ENCODE measurements at regions not wholly inside any gene's neighbourhood (a gene's known extent, or its start where the extent isn't known, plus 50 kb on each side); places are given as distances from the start of the nearest gene placed in this dataset.

DNA sequence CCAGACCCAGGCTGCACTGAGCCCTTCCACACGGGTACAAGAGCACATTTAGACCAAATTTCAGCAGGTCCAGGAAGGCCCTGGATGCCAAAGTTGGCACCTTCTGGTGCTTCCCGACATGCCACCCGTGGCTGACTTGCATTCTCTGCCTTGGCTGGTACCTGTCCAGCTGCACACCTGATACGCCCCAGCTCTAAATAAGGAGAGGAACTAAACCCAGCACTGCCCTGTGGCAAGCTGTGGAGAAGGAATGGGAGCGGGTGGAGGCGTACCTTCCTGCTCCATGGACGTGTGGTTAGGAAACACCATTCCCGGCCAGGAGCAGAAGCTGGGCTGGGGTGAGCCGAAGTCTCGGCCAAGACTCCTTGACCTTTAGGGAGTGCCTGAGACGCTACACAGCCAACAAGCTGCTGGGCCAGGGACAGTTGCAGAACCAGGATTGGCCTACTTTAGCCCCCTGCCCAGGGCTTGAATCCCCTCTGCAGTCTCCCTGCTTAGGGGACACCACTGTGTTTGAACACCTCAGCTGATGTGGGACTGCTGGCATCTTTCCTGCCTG lies 86.5 kb upstream of the TAF1B start:
- TF ChIP-seq POLR2A (IDR thresholded peaks at IDR 0.05): no peak
- no peak for TF ChIP-seq EP300 (IDR thresholded peaks at IDR 0.05)
- TF ChIP-seq, protein P1, sequence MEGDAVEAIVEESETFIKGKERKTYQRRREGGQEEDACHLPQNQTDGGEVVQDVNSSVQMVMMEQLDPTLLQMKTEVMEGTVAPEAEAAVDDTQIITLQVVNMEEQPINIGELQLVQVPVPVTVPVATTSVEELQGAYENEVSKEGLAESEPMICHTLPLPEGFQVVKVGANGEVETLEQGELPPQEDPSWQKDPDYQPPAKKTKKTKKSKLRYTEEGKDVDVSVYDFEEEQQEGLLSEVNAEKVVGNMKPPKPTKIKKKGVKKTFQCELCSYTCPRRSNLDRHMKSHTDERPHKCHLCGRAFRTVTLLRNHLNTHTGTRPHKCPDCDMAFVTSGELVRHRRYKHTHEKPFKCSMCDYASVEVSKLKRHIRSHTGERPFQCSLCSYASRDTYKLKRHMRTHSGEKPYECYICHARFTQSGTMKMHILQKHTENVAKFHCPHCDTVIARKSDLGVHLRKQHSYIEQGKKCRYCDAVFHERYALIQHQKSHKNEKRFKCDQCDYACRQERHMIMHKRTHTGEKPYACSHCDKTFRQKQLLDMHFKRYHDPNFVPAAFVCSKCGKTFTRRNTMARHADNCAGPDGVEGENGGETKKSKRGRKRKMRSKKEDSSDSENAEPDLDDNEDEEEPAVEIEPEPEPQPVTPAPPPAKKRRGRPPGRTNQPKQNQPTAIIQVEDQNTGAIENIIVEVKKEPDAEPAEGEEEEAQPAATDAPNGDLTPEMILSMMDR (IDR thresholded peaks at IDR 0.05): no peak
- TF ChIP-seq POLR2AphosphoS5 (IDR thresholded peaks at IDR 0.05): no peak
- WGBS, 5 donors: 65 to 80% (median 70%) methylated on average over 9 to 11 of the region's 11 CpGs
- intact Hi-C loops (cut with DNase I; ENCODE audit: low total_unique reads): no loop called here

DNA sequence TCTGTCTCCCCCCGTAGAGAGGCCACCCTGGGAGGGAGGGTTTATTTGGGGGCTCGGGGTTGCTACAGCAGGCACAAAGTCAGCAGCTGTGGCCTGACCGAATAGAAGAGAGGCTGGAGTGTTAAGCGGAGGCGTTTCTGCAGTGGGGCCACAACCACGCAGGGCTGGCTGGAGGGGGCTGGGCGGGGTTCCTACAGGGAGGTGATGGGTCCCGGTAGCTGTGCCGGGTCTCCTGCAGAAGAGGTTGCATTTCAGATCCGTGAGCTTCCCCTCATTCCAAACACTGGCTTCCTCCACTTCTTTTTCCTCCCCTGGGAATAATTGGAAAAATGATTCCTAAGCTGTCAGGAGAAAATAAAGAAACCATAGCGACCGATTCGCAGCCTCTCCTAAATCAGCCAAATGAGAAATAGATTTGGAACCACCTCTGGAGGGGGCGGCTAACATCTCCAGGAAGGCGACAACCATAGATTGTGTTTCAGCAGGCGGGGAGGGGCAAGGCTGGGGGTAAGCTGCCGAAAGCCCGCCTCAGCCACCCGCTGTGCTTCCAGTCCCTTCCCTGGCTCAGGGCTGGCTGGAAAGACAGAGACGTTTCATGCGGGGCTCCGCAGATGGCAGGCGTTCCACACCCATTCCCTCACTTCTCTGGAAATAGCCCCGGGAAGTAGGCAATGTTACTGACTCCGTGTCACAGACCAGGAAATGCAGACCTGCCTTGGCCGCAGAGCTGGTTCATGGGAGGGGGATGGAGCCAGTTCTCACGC lies 85.6 kb upstream of the TAF1B start:
- 10 to 22% (median 12%) methylated on average over 27 of the region's 27 CpGs for WGBS, 5 donors
- Histone ChIP-seq H3K27me3 (peaks cover 0 to 22% (median 0%) of the 10 kb centered on the region in 3 donors), H3K27ac (peak overlapping the region in 1 of 5 donors; percentile 30), H3K4me1 (peaks cover 18 to 38% (median 31%) of the 10 kb centered on the region in 4 donors), H3K4me3 (peak overlapping the region; percentile 20 to 34 (median 31)), H3K9me3 (no peaks in the 10 kb centered on the region), H3K36me3 (no peaks in the 10 kb centered on the region)
- intact Hi-C loops (cut with DNase I; ENCODE audit: low total_unique reads): no loop called here
- peak in 1 of 3 donors; percentile 3 for TF ChIP-seq POLR2AphosphoS5 (IDR thresholded peaks at IDR 0.05)
- TF ChIP-seq, protein P1 (IDR thresholded peaks at IDR 0.05): no peak
- peak in 1 of 2 donors; percentile 83 for DNase-seq

More for the DNA sequence above, 86.5 kb upstream of the TAF1B start:
- Histone ChIP-seq H3K27me3 (peaks cover 0 to 27% (median 0%) of the 10 kb centered on the region in 3 donors), H3K4me3 (no peak overlapping the region), H3K4me1 (peaks cover 18 to 40% (median 33%) of the 10 kb centered on the region in 4 donors), H3K27ac (no peak overlapping the region), H3K9me3 (no peaks in the 10 kb centered on the region), H3K36me3 (no peaks in the 10 kb centered on the region)
- no peak for DNase-seq

DNA sequence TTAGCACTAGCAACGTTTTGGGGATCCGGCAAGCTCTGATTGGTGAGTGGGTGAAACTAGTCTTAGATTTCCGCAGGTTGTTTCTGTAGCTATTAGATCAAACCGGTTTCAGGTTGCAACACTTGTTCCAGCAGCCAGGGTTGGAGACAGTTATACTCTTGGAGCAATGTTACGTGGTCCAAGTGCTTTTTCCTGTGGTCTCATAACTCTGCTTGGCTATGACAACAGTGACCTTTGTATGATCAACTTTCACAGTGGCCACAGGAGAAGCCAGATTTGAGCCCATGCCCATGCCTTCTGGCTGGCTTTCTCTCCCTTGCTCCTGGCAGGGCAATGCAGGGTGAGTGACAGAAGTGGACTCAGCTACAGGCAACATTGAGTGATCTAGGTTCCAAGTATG lies 84.5 kb upstream of the TAF1B start:
- peaks cover 0 to 19% (median 0%) of the 10 kb centered on the region in 3 donors for H3K27me3 ChIP-seq
- no peak overlapping the region for H3K4me3 ChIP-seq
- intact Hi-C loops (cut with DNase I; ENCODE audit: low total_unique reads): no loop called here
- DNase-seq: peak in 1 of 2 donors; percentile 55
- WGBS, 5 donors: 32 to 55% (median 43%) methylated on average over 5 of the region's 5 CpGs
- no peaks in the 10 kb centered on the region for H3K36me3 ChIP-seq
- no peak overlapping the region for H3K27ac ChIP-seq
- TF ChIP-seq POLR2A (IDR thresholded peaks at IDR 0.05): no peak
- no peak for TF ChIP-seq EP300 (IDR thresholded peaks at IDR 0.05)
- no peak for TF ChIP-seq POLR2AphosphoS5 (IDR thresholded peaks at IDR 0.05)
- TF ChIP-seq, protein P1 (IDR thresholded peaks at IDR 0.05): no peak
- H3K9me3 ChIP-seq: no peaks in the 10 kb centered on the region
- H3K4me1 ChIP-seq: peaks cover 13 to 27% (median 21%) of the 10 kb centered on the region in 4 donors

DNA sequence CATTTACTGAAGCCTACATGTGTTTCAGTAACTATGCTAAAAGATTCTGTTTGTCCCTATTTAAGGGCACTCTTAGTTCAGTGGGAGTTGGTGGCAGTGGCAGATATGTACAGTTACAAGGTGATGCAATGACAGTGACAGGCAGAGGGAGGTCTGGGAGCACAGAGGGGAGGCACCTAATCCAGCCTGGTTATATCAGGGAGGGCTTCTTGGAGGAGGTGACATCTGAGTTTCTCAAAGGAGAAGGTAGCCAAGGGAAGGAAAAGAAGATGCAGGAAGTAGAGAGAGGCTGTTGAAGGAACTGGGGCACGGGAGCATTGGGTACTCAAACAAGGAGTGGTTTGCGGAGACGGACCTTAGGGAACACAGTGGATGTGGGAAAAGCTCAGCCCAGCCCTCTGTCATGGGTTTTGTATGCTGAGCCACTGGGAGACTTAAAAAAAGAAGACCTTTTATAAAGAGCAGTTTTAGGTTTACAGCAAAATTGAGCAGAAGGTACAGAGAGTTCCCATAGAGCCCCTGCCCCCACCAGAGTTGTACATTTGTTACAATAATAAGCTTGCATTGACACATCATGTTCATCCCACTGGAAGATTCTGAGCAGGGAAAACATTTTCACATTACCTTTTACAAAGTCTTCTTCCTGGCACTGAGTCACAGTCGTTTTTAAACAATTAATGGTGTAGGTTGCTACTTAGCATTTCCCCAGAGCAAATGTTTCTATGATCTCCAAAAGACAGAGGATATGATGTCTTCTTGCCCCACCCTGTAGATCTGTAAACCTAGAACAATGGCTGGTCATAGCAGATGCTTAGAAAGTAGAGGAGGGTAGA lies 83.0 kb upstream of the TAF1B start:
- Histone ChIP-seq H3K4me3 (no peak overlapping the region), H3K9me3 (no peaks in the 10 kb centered on the region), H3K36me3 (no peaks in the 10 kb centered on the region), H3K27ac (no peak overlapping the region), H3K27me3 (peaks cover 0 to 19% (median 0%) of the 10 kb centered on the region in 3 donors), H3K4me1 (peaks cover 10 to 23% (median 15%) of the 10 kb centered on the region in 4 donors)
- TF ChIP-seq POLR2A (IDR thresholded peaks at IDR 0.05) (no peak), EP300 (IDR thresholded peaks at IDR 0.05) (no peak), POLR2AphosphoS5 (IDR thresholded peaks at IDR 0.05) (no peak)
- TF ChIP-seq, protein P1 (IDR thresholded peaks at IDR 0.05): no peak
- 68 to 79% (median 72%) methylated on average over 4 of the region's 4 CpGs for WGBS, 5 donors
- intact Hi-C loops (cut with DNase I; ENCODE audit: low total_unique reads): no loop called here
- DNase-seq: no peak

Measured in stomach (tissue), 8 donors.